ENCODE measurements at regions not wholly inside any gene's neighbourhood (a gene's known extent, or its start where the extent isn't known, plus 50 kb on each side); places are given as distances from the start of the nearest gene placed in this dataset.

DNA sequence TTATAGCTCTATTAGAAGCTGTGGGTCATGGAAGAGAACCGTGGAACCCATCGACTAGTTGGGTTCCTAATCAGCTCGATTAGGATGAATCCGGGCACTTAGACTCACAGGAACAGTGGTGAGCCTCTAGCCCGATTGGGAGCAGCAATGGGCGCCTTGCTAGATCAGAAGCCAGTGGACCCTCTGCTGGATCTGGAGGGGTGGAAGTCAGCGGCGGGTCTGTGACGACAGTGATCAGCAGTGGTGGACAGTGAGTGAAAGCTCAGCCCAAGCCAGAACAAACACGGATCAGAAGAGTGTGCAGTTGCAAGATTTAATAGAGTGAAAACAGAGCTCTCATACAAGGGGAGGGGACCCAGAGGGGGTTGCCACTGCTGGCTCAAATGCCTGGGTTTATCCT, 1170.2 kb downstream of the OTOL1 start:
- Histone ChIP-seq H3K79me2 (ENCODE audit: insufficient read depth, low read length) (no peaks in the 10 kb centered on the region), H3K36me3 (replicated peaks in 1 of 2; ENCODE audit: control insufficient read depth in 1 of 2, insufficient read depth in 2 of 2, low read length in 2 of 2) (no peaks in the 10 kb centered on the region), H3K27me3 (ENCODE audit: control insufficient read depth in 2 of 2, insufficient read depth in 2 of 2, low read length in 2 of 2) (no peaks in the 10 kb centered on the region), H3K27ac (ENCODE audit: low read depth in 1 of 2, low read length in 2 of 2) (no peak overlapping the region), H3K4me1 (ENCODE audit: control insufficient read depth in 1 of 2, insufficient read depth in 2 of 2, low read length in 2 of 2) (no peaks in the 10 kb centered on the region), H3K9me3 (replicated peaks in 1 of 2; ENCODE audit: control insufficient read depth in 1 of 2, insufficient read depth in 1 of 2, low read length in 2 of 2) (peaks cover 0 to 8% of the 10 kb centered on the region in 2 donors), H3K9ac (ENCODE audit: insufficient read depth, low read length, poor library complexity, severe bottlenecking) (no peak overlapping the region), H4K20me1 (ENCODE audit: insufficient read depth, low read length) (no peaks in the 10 kb centered on the region), H2AFZ (ENCODE audit: insufficient read depth, low read depth, low read length, poor library complexity, severe bottlenecking) (no peak overlapping the region), H3K4me3 (replicated peaks in 1 of 3; ENCODE audit: low read depth in 2 of 3, low read length in 3 of 3) (no peak overlapping the region), H3K4me2 (replicated peaks; ENCODE audit: extremely low read depth, low read length, poor library complexity, severe bottlenecking) (no peak overlapping the region)
- TF ChIP-seq, protein P1, sequence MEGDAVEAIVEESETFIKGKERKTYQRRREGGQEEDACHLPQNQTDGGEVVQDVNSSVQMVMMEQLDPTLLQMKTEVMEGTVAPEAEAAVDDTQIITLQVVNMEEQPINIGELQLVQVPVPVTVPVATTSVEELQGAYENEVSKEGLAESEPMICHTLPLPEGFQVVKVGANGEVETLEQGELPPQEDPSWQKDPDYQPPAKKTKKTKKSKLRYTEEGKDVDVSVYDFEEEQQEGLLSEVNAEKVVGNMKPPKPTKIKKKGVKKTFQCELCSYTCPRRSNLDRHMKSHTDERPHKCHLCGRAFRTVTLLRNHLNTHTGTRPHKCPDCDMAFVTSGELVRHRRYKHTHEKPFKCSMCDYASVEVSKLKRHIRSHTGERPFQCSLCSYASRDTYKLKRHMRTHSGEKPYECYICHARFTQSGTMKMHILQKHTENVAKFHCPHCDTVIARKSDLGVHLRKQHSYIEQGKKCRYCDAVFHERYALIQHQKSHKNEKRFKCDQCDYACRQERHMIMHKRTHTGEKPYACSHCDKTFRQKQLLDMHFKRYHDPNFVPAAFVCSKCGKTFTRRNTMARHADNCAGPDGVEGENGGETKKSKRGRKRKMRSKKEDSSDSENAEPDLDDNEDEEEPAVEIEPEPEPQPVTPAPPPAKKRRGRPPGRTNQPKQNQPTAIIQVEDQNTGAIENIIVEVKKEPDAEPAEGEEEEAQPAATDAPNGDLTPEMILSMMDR (IDR thresholded peaks at IDR 0.05) = no peak
- Mint-ChIP-seq H3K36me3 (no peaks in the 10 kb centered on the region), H3K27ac (no peak overlapping the region), H3K27me3 (ENCODE audit: low read depth in 3 of 3) (peaks cover 0 to 1% (median 0%) of the 10 kb centered on the region in 3 donors), H3K9me3 (peaks cover 3 to 14% (median 4%) of the 10 kb centered on the region in 7 donors), H3K4me3 (no peak overlapping the region), H3K4me1 (no peaks in the 10 kb centered on the region)
- 90% methylated on average over 9 of the region's 10 CpGs for WGBS (ENCODE audit: insufficient coverage)
- no peak for DNase-seq
- intact Hi-C loops (cut with micrococcal nuclease) = no loop called here

DNA sequence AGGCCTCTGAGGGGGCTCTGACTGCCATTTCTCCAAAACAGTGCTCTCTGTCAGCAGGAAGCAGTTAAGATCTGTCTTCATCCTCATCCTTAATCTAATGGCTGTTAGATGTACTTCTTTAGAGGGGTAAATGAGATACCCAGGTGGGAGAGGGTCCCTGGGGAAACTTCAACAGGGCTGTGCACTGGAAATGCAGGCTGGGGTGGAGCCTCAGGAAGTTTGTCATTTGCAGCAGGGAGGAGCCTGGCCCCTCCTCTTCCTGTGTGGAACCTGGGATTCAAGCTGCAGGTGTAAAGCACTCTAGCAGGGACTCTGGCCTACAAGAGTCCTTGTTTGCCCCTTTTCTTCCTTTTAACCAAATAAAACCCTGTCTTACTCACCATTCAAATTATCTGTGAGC, 1173.6 kb downstream of the OTOL1 start:
- Mint-ChIP-seq H3K9me3 (peaks cover 1 to 10% (median 3%) of the 10 kb centered on the region in 7 donors), H3K4me1 (no peaks in the 10 kb centered on the region), H3K36me3 (no peaks in the 10 kb centered on the region), H3K27me3 (ENCODE audit: low read depth in 3 of 3) (peaks cover 0 to 1% (median 0%) of the 10 kb centered on the region in 3 donors), H3K4me3 (no peak overlapping the region), H3K27ac (no peak overlapping the region)
- Histone ChIP-seq H3K79me2 (ENCODE audit: insufficient read depth, low read length) (no peaks in the 10 kb centered on the region), H3K4me1 (ENCODE audit: control insufficient read depth in 1 of 2, insufficient read depth in 2 of 2, low read length in 2 of 2) (no peaks in the 10 kb centered on the region), H4K20me1 (ENCODE audit: insufficient read depth, low read length) (no peaks in the 10 kb centered on the region), H3K4me3 (replicated peaks in 1 of 3; ENCODE audit: low read depth in 2 of 3, low read length in 3 of 3) (no peak overlapping the region), H3K9me3 (replicated peaks in 1 of 2; ENCODE audit: control insufficient read depth in 1 of 2, insufficient read depth in 1 of 2, low read length in 2 of 2) (peaks cover 0 to 7% of the 10 kb centered on the region in 2 donors), H2AFZ (ENCODE audit: insufficient read depth, low read depth, low read length, poor library complexity, severe bottlenecking) (no peak overlapping the region), H3K9ac (ENCODE audit: insufficient read depth, low read length, poor library complexity, severe bottlenecking) (no peak overlapping the region), H3K27me3 (ENCODE audit: control insufficient read depth in 2 of 2, insufficient read depth in 2 of 2, low read length in 2 of 2) (no peaks in the 10 kb centered on the region), H3K4me2 (replicated peaks; ENCODE audit: extremely low read depth, low read length, poor library complexity, severe bottlenecking) (no peak overlapping the region), H3K36me3 (replicated peaks in 1 of 2; ENCODE audit: control insufficient read depth in 1 of 2, insufficient read depth in 2 of 2, low read length in 2 of 2) (no peaks in the 10 kb centered on the region), H3K27ac (ENCODE audit: low read depth in 1 of 2, low read length in 2 of 2) (no peak overlapping the region)
- TF ChIP-seq, protein P1 (IDR thresholded peaks at IDR 0.05) = no peak
- no peak for DNase-seq
- intact Hi-C loops (cut with micrococcal nuclease) = no loop called here

All from CD14-positive monocyte (primary cell).